ACC112 (cell line): ENCODE measurements at regions not wholly inside any gene's neighbourhood (a gene's known extent, or its start where the extent isn't known, plus 50 kb on each side); places are given as distances from the start of the nearest gene placed in this dataset.

Source experiments
- H2AFZ ChIP-seq: fragments of 200-600 bp; sonication (generic); one replicate; pipeline ENCODE4 v1.6.0; 2017; ENCODE audit warnings: antibody characterized with exemption, low read length; ENCODE audit not compliant: unreplicated experiment
- H3K27ac ChIP-seq: fragments of 200-600 bp; sonication (generic); 2 replicates; pipeline ENCODE4 v1.5.1; 2014; ENCODE audit warnings: low read depth, mild to moderate bottlenecking, antibody characterized with exemption, low read length, moderate library complexity
- H3K27me3 ChIP-seq: fragments of 200-600 bp; sonication (generic); 2 replicates; pipeline ENCODE4 v1.6.1; 2014; ENCODE audit warnings: mild to moderate bottlenecking, antibody characterized with exemption, low read length, moderate library complexity, mixed read lengths; ENCODE audit not compliant: insufficient read depth
- H3K36me3 ChIP-seq: fragments of 200-600 bp; sonication (generic); 2 replicates; pipeline ENCODE4 v1.6.1; 2016; ENCODE audit warnings: mild to moderate bottlenecking, antibody characterized with exemption, low read length, moderate library complexity, mixed read lengths; ENCODE audit not compliant: insufficient read depth
- H3K4me1 ChIP-seq: fragments of 200-600 bp; sonication (generic); one replicate; pipeline ENCODE4 v1.6.1; 2016; ENCODE audit warnings: low read length, mixed read lengths; ENCODE audit not compliant: insufficient read depth, unreplicated experiment, control insufficient read depth
- H3K4me3 ChIP-seq: fragments of 200-600 bp; sonication (generic); 2 replicates; pipeline ENCODE4 v1.5.1; 2014; ENCODE audit warnings: mild to moderate bottlenecking, low read depth, low read length
- H3K79me2 ChIP-seq: fragments of 200-600 bp; sonication (generic); one replicate; pipeline ENCODE4 v1.6.0; 2016; ENCODE audit warnings: low read length; ENCODE audit not compliant: control insufficient read depth, unreplicated experiment, insufficient read depth

- peaks cover 16% of the 10 kb centered on the region for H3K27me3 ChIP-seq
- H3K4me1 ChIP-seq, result no peaks in the 10 kb centered on the region
- H3K36me3 ChIP-seq, result no peaks in the 10 kb centered on the region
Measured at GRCh38 chr16:81166417-81167300, 70.5 kb upstream of the GCSH start.

DNA sequence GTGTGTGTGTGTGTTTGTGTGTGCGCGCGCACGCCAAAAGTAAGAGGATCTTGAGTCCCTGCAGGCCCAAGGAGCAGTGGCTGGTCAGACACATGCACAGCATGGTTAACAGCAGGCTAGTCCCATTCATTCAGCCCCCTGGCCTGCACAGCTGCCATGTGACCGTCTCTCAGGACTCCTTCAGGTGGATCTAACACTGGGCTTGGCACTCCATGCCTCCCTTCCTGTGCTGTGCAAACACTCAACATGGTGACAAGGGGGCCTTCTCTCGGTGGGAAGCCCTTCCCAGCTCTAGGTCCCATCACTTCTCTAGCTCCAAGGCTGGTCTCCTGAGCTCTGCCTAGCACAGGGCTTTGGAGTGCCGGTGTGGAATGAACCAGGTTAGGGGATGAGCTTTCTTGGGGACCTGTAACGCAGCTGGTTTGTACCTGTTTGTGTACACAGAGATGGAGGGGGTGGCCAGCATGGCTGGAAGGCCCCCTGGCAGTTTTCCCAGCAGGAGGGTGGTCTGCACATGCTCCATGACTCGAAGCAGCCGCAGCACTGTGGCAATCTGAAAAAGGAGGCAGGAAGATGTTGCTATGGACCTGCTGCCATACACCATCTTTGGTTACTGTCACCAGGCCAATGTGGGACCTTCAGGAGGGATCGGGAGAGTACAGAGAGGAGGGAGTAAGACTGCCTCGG is 69.4 kb upstream of the GCSH start:
- peaks cover 13% of the 10 kb centered on the region for H3K27me3 ChIP-seq
- H3K4me1 ChIP-seq, result no peaks in the 10 kb centered on the region

More at GRCh38 chr16:81166417-81167300, 70.5 kb upstream of the GCSH start:
- Histone ChIP-seq H2AFZ (no peak overlapping the region), H3K79me2 (no peaks in the 10 kb centered on the region), H3K27ac (no peak overlapping the region), H3K4me3 (no peak overlapping the region)

GRCh38 chr16:81164958-81165357 is 68.8 kb upstream of the GCSH start:
- Histone ChIP-seq H3K4me3 (no peak overlapping the region), H3K36me3 (no peaks in the 10 kb centered on the region), H3K4me1 (no peaks in the 10 kb centered on the region), H3K79me2 (no peaks in the 10 kb centered on the region), H3K27me3 (peaks cover 9% of the 10 kb centered on the region), H3K27ac (no peak overlapping the region), H2AFZ (no peak overlapping the region)

More for the DNA sequence above, 69.4 kb upstream of the GCSH start:
- Histone ChIP-seq H3K36me3 (no peaks in the 10 kb centered on the region), H3K4me3 (no peak overlapping the region), H3K79me2 (no peaks in the 10 kb centered on the region), H2AFZ (no peak overlapping the region), H3K27ac (no peak overlapping the region)

- Histone ChIP-seq H3K4me3 (no peak overlapping the region), H3K79me2 (no peaks in the 10 kb centered on the region), H3K27ac (no peak overlapping the region), H2AFZ (no peak overlapping the region), H3K36me3 (no peaks in the 10 kb centered on the region), H3K27me3 (peaks cover 9% of the 10 kb centered on the region), H3K4me1 (no peaks in the 10 kb centered on the region)
Measured at GRCh38 chr16:81164481-81164880, 68.3 kb upstream of the GCSH start.

DNA sequence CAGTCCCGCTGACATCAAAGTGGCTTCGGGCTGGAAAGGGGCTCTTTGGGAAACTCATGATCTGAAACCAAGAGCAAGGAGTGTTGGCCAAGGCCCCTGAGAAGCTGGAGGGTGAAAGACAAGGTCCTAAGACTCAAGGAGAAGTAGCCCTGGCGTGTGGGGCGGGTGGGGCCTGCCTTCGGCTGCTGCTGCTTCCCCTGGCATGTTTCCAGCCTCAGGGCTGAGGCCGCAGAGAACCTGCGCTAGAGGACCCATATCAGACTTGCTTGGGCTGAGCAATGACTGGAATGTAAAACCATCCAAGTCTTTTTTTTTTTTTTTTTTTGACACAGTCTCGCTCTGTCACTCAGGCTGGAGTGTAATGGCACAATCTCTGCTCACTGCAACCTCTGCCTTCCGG is 67.5 kb upstream of the GCSH start:
- Histone ChIP-seq H2AFZ (no peak overlapping the region), H3K36me3 (no peaks in the 10 kb centered on the region), H3K27ac (no peak overlapping the region), H3K4me3 (no peak overlapping the region), H3K79me2 (no peaks in the 10 kb centered on the region), H3K4me1 (no peaks in the 10 kb centered on the region), H3K27me3 (peaks cover 5% of the 10 kb centered on the region)

DNA sequence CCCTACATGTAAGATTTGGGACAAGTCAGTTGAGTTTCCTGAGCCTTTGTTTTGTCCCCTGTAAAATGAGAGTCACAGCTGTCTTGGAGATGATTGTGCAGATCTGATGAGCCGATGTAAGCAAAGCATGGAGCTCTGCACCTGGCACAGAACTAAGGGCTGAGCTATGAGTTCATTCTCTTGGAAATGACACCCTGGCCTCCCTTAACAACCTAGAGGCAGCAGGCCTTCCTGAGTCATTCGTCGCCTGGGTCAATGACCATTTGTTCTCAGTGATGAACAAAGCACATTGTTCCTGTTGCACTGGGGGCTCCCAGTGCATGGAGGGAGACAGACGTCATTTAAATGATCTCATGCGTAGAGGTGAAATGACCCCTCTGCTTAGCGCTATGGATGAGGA is 62.8 kb upstream of the GCSH start:
- Histone ChIP-seq H3K4me3 (no peak overlapping the region), H3K27ac (no peak overlapping the region), H3K79me2 (no peaks in the 10 kb centered on the region), H2AFZ (no peak overlapping the region), H3K36me3 (no peaks in the 10 kb centered on the region), H3K27me3 (peaks cover 9% of the 10 kb centered on the region), H3K4me1 (no peaks in the 10 kb centered on the region)

DNA sequence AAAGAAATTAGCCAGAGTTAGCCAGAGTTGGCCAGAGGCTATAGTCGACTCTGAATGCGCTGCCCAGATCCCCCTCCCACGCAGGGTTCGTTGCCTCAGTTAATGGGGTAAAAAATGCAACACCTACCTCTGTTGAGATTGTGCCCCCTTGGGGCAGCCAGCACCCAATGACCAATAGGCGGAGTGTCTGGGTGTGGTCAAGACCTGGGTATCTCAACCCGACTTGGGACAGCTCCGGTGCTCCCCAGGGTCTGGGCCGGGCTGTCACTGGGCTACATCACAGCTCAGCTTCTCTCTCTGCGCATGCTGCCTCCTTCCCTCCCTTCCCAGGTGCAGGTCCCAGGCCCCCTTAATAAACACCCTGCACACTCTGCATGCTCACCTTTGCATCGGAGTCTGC is 59.6 kb upstream of the GCSH start:
- Histone ChIP-seq H3K4me1 (no peaks in the 10 kb centered on the region), H3K27me3 (peaks cover 14% of the 10 kb centered on the region), H3K79me2 (no peaks in the 10 kb centered on the region), H3K27ac (no peak overlapping the region), H2AFZ (no peak overlapping the region), H3K36me3 (no peaks in the 10 kb centered on the region), H3K4me3 (no peak overlapping the region)

DNA sequence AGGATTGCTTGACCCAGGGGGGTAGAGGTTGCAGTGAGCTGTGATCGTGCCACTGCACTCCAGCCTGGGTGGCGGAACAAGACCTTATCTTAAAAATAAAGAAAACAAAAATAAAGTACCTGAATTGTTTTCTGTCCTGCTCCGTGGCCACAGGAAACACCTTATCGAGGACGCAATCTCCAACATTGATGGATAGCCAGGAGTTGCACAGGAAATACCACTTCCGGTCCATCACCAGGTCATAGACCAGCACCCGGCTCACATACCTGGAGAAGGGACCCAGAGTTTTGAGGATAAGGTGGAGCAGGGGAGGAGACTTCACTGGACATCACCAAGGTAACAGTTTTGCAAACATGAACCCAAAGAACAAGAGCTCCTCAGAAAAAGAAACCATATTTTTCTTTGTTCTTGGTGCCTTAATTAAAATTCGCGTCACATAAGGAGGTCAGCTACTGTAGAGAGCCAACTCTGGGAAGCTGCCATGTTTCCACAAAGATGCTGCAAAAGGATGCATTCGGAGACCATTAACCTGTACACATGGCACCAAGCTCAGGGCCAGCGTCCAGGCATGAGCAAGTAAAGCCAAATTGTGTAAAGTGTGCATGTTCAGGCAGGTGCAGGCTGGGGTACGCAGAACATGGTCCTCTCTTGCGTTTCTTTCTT is 55.6 kb upstream of the GCSH start:
- Histone ChIP-seq H3K27me3 (peaks cover 28% of the 10 kb centered on the region), H3K36me3 (no peaks in the 10 kb centered on the region), H3K79me2 (no peaks in the 10 kb centered on the region), H3K27ac (no peak overlapping the region), H3K4me1 (no peaks in the 10 kb centered on the region), H2AFZ (no peak overlapping the region), H3K4me3 (no peak overlapping the region)

DNA sequence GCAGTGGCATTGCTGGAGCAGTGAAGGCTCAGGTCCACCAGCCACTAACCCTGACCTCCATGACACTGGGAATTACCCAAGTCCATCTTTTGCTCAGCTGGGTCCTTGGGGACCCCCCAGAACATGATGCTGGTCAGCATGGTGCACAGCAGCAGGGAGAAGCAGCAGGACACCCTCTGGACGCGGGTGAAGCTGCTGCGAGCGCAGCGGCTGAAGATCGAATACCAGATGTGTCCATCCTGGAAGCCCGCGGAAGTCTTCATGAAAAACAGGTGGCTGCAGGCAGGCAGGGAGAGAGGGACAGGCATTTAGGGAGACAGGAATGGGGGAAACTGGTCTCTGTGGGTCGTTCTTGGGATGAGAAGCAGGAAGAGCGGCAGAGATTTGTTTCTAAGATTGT is 53.4 kb upstream of the GCSH start:
- Histone ChIP-seq H3K27me3 (peaks cover 31% of the 10 kb centered on the region), H2AFZ (no peak overlapping the region), H3K4me3 (no peak overlapping the region), H3K79me2 (no peaks in the 10 kb centered on the region), H3K36me3 (no peaks in the 10 kb centered on the region), H3K27ac (no peak overlapping the region), H3K4me1 (no peaks in the 10 kb centered on the region)

DNA sequence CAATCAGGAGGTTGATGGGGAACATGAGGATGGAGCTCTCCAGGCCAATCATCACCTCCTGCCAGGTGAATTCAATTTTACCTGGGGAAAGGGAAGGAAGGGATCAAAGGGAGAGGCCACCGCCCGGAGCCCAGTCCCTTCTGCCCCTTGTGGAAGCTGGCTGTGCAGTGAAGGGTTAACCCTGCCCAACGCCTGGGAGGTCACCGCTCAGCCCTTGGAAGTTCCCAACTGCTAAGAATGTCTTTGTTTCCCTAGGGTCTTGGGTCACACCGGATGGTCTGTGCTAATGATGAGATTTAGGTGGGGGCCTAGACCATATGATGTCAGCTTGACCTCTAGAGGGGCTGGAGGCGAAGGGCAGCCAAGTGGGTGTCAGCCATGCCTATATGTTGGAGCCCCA is 52.1 kb upstream of the GCSH start:
- Histone ChIP-seq H3K36me3 (no peaks in the 10 kb centered on the region), H3K79me2 (no peaks in the 10 kb centered on the region), H3K4me1 (no peaks in the 10 kb centered on the region), H3K27ac (no peak overlapping the region), H3K4me3 (no peak overlapping the region), H3K27me3 (peaks cover 32% of the 10 kb centered on the region), H2AFZ (no peak overlapping the region)
